HL-60 (cell line): ENCODE measurements at regions not wholly inside any gene's neighbourhood (a gene's known extent, or its start where the extent isn't known, plus 50 kb on each side); places are given as distances from the start of the nearest gene placed in this dataset.

Source experiments
- CTCF ChIP-seq: IDR thresholded peaks from one replicate; pipeline ENCODE4 v1.5.1; 2011; ENCODE audit warnings: low read length, control low read depth, inconsistent platforms; ENCODE audit not compliant: insufficient read depth
- GABPA ChIP-seq: IDR thresholded peaks from 2 replicates; pipeline ENCODE4 v1.6.1; 2012; ENCODE audit warnings: low read depth

DNA sequence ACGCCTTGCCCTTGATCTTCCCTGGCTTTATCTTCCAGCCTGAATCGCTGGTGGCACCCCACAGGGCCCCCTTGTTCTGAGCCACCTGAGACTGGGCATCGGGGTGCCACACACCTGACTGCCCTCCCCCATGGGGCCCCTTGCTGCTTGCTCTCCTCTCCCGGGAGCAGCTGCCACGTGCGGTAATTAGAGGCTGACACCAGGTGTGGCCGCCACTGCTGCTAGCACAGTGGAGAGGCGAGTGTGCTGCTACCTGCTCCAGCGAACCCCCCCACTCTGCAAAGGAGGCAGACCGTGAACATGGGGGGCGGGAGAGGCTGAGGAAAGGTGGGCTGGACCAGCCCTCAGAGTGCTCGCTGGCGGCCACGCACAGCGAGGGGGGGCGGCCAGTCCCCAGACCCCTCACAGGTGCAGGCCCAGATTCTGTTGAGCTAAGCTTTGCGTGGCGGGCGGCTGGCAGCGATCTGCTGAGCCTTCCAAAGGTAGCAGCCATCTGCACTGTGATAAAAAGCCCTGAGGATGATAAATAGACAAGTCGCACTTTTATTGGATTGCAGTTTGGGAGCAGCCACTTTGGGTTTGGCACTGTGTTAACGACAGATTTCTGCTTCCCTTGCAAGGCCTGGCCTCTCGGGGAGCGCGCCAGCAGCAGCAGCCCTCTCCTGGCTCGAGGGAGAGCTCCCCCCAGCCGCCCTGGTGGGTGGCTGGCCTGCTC, 167.9 kb upstream of the GSE1 start:
- TF ChIP-seq GABPA (no peak), CTCF (no peak)
